DMS53 (cell line): ENCODE measurements at regions not wholly inside any gene's neighbourhood (a gene's known extent, or its start where the extent isn't known, plus 50 kb on each side); places are given as distances from the start of the nearest gene placed in this dataset.

ENCODE experiments used
- DNase-seq: peaks from one replicate; lab custom pipeline; 2025; lab: John Stamatoyannopoulos, UW

GRCh38 chr2:19235308-19235707 lies 123.1 kb downstream of the OSR1 start:
- DNase-seq, result no peak

GRCh38 chr2:19232312-19232711 lies 126.1 kb downstream of the OSR1 start:
- no peak for DNase-seq

GRCh38 chr2:19231625-19232024 lies 126.8 kb downstream of the OSR1 start:
- DNase-seq, result no peak

GRCh38 chr2:19230626-19231025 lies 127.8 kb downstream of the OSR1 start:
- no peak for DNase-seq

- DNase-seq, result peak; percentile 3
These were observed 129.7 kb downstream of the OSR1 start for GRCh38 chr2:19228715-19229114.

- DNase-seq, result no peak
These were observed 130.2 kb downstream of the OSR1 start for GRCh38 chr2:19228181-19228593.

GRCh38 chr2:19226871-19227270 lies 131.6 kb downstream of the OSR1 start:
- DNase-seq, result no peak

GRCh38 chr2:19226386-19226785 lies 132.0 kb downstream of the OSR1 start:
- DNase-seq, result no peak

- no peak for DNase-seq
These were observed 132.5 kb downstream of the OSR1 start for GRCh38 chr2:19225931-19226330.

- no peak for DNase-seq
These were observed 133.3 kb downstream of the OSR1 start for GRCh38 chr2:19225126-19225525.

GRCh38 chr2:19224486-19224885 lies 133.9 kb downstream of the OSR1 start:
- DNase-seq, result no peak

- no peak for DNase-seq
These were observed 134.4 kb downstream of the OSR1 start for GRCh38 chr2:19224011-19224410.

GRCh38 chr2:19219060-19219459 lies 139.4 kb downstream of the OSR1 start:
- DNase-seq, result no peak

- DNase-seq, result no peak
These were observed 140.3 kb downstream of the OSR1 start for GRCh38 chr2:19218166-19218565.

GRCh38 chr2:19216676-19217602 lies 141.5 kb downstream of the OSR1 start:
- no peak for DNase-seq

- DNase-seq, result no peak
These were observed 142.2 kb downstream of the OSR1 start for GRCh38 chr2:19216238-19216637.

- DNase-seq, result no peak
These were observed 143.6 kb downstream of the OSR1 start for GRCh38 chr2:19214682-19215391.

GRCh38 chr2:19209575-19210341 lies 148.7 kb downstream of the OSR1 start:
- no peak for DNase-seq

GRCh38 chr2:19208479-19209199 lies 149.8 kb downstream of the OSR1 start:
- no peak for DNase-seq

GRCh38 chr2:19207452-19207851 lies 151.0 kb downstream of the OSR1 start:
- no peak for DNase-seq

GRCh38 chr2:19205983-19206533 lies 152.4 kb downstream of the OSR1 start:
- no peak for DNase-seq
